Uterus (tissue), 3 donors: ENCODE measurements at regions not wholly inside any gene's neighbourhood (a gene's known extent, or its start where the extent isn't known, plus 50 kb on each side); places are given as distances from the start of the nearest gene placed in this dataset.

Experiments
- DNase-seq, 2 donors: peaks; one replicate each; pipeline ENCODE4 v3.0.0-alpha.2; 2019 to 2020
- H3K27ac ChIP-seq, 2 donors: fragments of 200-600 bp; sonication (generic); 1 replicate in 1 of 2; 2 replicates in 1 of 2; pipeline ENCODE4 v1.5.1; 2016 to 2018
- H3K27me3 ChIP-seq, 2 donors: fragments of 200-600 bp; sonication (generic); one replicate each; pipeline ENCODE4 v1.5.1; 2018 to 2019; ENCODE audit warnings: control low read depth in 1 of 2
- H3K36me3 ChIP-seq, 2 donors: fragments of 200-600 bp; sonication (generic); one replicate each; pipeline ENCODE4 v1.5.1; 2019; ENCODE audit warnings: control low read depth in 1 of 2
- H3K4me1 ChIP-seq, 2 donors: fragments of 200-600 bp; sonication (generic); one replicate each; pipeline ENCODE4 v1.5.1; 2018 to 2019; ENCODE audit warnings: control low read depth in 1 of 2
- H3K4me3 ChIP-seq, 2 donors: fragments of 200-600 bp; sonication (generic); 1 replicate in 1 of 2; 2 replicates in 1 of 2; pipeline ENCODE4 v1.5.1; 2018 to 2019; ENCODE audit warnings: mild to moderate bottlenecking in 1 of 2
- H3K9me3 ChIP-seq, 2 donors: fragments of 200-600 bp; sonication (generic); one replicate each; pipeline ENCODE4 v1.5.1; 2019; ENCODE audit warnings: control low read depth in 1 of 2
- CTCF ChIP-seq, 4 experiments: fragments of 200-600 bp in 2 of 4; fragments of 450-650 bp in 2 of 4; sonication (generic) in 2 of 4; IDR thresholded peaks; one replicate each; pipeline ENCODE4 v1.5.1; 2016 to 2019; ENCODE audit warnings: antibody characterized with exemption in 4 of 4, mild to moderate bottlenecking in 2 of 4, moderate library complexity in 1 of 4
- POLR2A ChIP-seq, 2 donors: fragments of 450-650 bp; IDR thresholded peaks; one replicate each; pipeline ENCODE4 v1.6.1; 2016; ENCODE audit warnings: antibody characterized with exemption in 2 of 2, mild to moderate bottlenecking in 1 of 2, moderate library complexity in 1 of 2
- intact Hi-C: fragments of 100-400 bp; cut with DNase I; formaldehyde crosslinking; loops from one replicate; pipeline ENCODE4 v1.15.1; 2023; ENCODE audit warnings: low total_unique reads
- donor health status: DM: yes; HTN: yes; CAD: no.

- H3K4me3 ChIP-seq, result no peak overlapping the region
- no peaks in the 10 kb centered on the region for H3K4me1 ChIP-seq
- H3K9me3 ChIP-seq, result no peaks in the 10 kb centered on the region
- DNase-seq, result no peak
- intact Hi-C loops, result no loop called here
- no peaks in the 10 kb centered on the region for H3K27me3 ChIP-seq
- no peaks in the 10 kb centered on the region for H3K36me3 ChIP-seq
- TF ChIP-seq CTCF (IDR thresholded peaks at IDR 0.05), result no peak
- no peak for TF ChIP-seq POLR2A (IDR thresholded peaks at IDR 0.05)
- H3K27ac ChIP-seq, result no peak overlapping the region
Observed at GRCh38 chr21:15365751-15366392, 301.1 kb upstream of the NRIP1 start.

GRCh38 chr21:15366555-15366954, 301.8 kb upstream of the NRIP1 start:
- no peak overlapping the region for H3K4me3 ChIP-seq
- H3K4me1 ChIP-seq, result no peaks in the 10 kb centered on the region
- H3K27me3 ChIP-seq, result no peaks in the 10 kb centered on the region
- H3K9me3 ChIP-seq, result no peaks in the 10 kb centered on the region
- no peaks in the 10 kb centered on the region for H3K36me3 ChIP-seq
- TF ChIP-seq POLR2A (IDR thresholded peaks at IDR 0.05), result no peak
- TF ChIP-seq CTCF (IDR thresholded peaks at IDR 0.05), result no peak
- no peak for DNase-seq
- intact Hi-C loops, result no loop called here
- no peak overlapping the region for H3K27ac ChIP-seq

GRCh38 chr21:15367061-15367626, 302.3 kb upstream of the NRIP1 start:
- no peak for TF ChIP-seq POLR2A (IDR thresholded peaks at IDR 0.05)
- TF ChIP-seq CTCF (IDR thresholded peaks at IDR 0.05), result no peak
- H3K9me3 ChIP-seq, result no peaks in the 10 kb centered on the region
- DNase-seq, result no peak
- H3K27me3 ChIP-seq, result no peaks in the 10 kb centered on the region
- intact Hi-C loops, result no loop called here
- no peak overlapping the region for H3K4me3 ChIP-seq
- no peak overlapping the region for H3K27ac ChIP-seq
- H3K36me3 ChIP-seq, result no peaks in the 10 kb centered on the region
- no peaks in the 10 kb centered on the region for H3K4me1 ChIP-seq

GRCh38 chr21:15370462-15370975, 305.7 kb upstream of the NRIP1 start:
- Histone ChIP-seq H3K9me3 (no peaks in the 10 kb centered on the region), H3K36me3 (no peaks in the 10 kb centered on the region), H3K27me3 (no peaks in the 10 kb centered on the region), H3K4me3 (no peak overlapping the region), H3K27ac (no peak overlapping the region), H3K4me1 (no peaks in the 10 kb centered on the region)
- intact Hi-C loops, result no loop called here
- TF ChIP-seq CTCF (IDR thresholded peaks at IDR 0.05), result no peak
- TF ChIP-seq POLR2A (IDR thresholded peaks at IDR 0.05), result no peak
- DNase-seq, result no peak

- Histone ChIP-seq H3K9me3 (no peaks in the 10 kb centered on the region), H3K27me3 (no peaks in the 10 kb centered on the region), H3K36me3 (no peaks in the 10 kb centered on the region), H3K27ac (no peak overlapping the region), H3K4me3 (no peak overlapping the region), H3K4me1 (no peaks in the 10 kb centered on the region)
- TF ChIP-seq CTCF (IDR thresholded peaks at IDR 0.05) (no peak), POLR2A (IDR thresholded peaks at IDR 0.05) (no peak)
- DNase-seq, result no peak
- intact Hi-C loops, result no loop called here
Observed at GRCh38 chr21:15373941-15374340, 309.1 kb upstream of the NRIP1 start.
